Ovary (tissue), 3 donors: ENCODE measurements at regions not wholly inside any gene's neighbourhood (a gene's known extent, or its start where the extent isn't known, plus 50 kb on each side); places are given as distances from the start of the nearest gene placed in this dataset.

Experiments
- POLR2A ChIP-seq: fragments of 450-650 bp; IDR thresholded peaks from one replicate; pipeline ENCODE4 v1.6.1; 2017; ENCODE audit warnings: antibody characterized with exemption, mild to moderate bottlenecking, moderate library complexity
- TF ChIP-seq, protein P1 (sequence below), 3 donors: fragments of 450-650 bp in 2 of 3; fragments of 200-600 bp in 1 of 3; IDR thresholded peaks; one replicate each; pipeline versions ENCODE4 v1.5.1 to v1.8.0; 2016 to 2022; ENCODE audit warnings: antibody characterized with exemption in 3 of 3, mild to moderate bottlenecking in 1 of 3
- donor health status: DM: no; HTN: no; CAD: no.

DNA sequence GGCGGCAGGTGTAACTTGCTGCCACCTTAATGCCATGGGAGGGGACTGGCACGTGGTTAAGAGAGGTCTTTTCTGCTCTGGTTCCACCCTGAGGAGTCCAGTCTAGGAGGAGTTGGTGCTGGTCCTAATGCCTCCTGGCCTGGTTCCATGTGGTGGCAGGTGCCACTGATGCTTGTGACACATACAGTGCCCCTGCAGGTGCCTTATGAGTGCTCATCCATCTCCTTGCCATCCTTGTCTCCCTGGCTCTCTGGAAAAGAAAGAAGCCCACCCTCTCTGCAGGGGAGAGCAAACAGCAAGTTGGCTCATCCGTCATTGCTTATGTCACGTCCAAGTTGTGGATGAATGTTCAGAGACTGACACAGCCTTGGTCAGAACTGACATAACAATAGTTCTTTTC is 175.8 kb upstream of the DPH6 start:
- no peak for TF ChIP-seq POLR2A
- TF ChIP-seq, protein P1, sequence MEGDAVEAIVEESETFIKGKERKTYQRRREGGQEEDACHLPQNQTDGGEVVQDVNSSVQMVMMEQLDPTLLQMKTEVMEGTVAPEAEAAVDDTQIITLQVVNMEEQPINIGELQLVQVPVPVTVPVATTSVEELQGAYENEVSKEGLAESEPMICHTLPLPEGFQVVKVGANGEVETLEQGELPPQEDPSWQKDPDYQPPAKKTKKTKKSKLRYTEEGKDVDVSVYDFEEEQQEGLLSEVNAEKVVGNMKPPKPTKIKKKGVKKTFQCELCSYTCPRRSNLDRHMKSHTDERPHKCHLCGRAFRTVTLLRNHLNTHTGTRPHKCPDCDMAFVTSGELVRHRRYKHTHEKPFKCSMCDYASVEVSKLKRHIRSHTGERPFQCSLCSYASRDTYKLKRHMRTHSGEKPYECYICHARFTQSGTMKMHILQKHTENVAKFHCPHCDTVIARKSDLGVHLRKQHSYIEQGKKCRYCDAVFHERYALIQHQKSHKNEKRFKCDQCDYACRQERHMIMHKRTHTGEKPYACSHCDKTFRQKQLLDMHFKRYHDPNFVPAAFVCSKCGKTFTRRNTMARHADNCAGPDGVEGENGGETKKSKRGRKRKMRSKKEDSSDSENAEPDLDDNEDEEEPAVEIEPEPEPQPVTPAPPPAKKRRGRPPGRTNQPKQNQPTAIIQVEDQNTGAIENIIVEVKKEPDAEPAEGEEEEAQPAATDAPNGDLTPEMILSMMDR (IDR thresholded peaks at IDR 0.05) = no peak
